GM21717 (cell line): ENCODE measurements at regions not wholly inside any gene's neighbourhood (a gene's known extent, or its start where the extent isn't known, plus 50 kb on each side); places are given as distances from the start of the nearest gene placed in this dataset.
"Not testable (repeated sequence)": the region's sequence is repeated elsewhere in the genome, so short reads cannot be mapped to it uniquely, and the experiment has no call there.

Experiments used
- ATAC-seq: cut with Tn5 transposase; IDR thresholded peaks from one replicate; pipeline ENCODE4 v1.9.1; 2021; ENCODE audit warnings: mild to moderate bottlenecking, moderate library complexity; ENCODE audit not compliant: unreplicated experiment

DNA sequence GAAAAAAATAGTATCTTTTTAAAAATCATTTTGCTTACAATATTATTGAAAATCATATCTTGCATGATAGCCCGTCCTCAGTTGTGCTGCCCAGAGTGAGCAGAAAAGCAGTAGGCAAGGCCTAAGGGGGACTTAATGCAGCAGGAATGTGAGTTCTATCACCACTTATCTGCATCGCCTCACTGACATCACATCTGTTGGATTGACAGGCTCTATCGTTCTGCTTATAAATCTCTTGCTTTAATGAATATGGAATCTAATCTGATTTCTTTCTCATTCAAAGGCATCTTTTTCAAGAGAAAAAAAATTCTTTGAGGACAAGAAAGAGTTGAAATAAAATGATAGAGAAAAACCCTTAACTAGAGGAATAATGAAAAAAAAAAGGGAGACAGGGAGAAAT lies 249.9 kb downstream of the PAPSS1 start:
- ATAC-seq, result no peak

DNA sequence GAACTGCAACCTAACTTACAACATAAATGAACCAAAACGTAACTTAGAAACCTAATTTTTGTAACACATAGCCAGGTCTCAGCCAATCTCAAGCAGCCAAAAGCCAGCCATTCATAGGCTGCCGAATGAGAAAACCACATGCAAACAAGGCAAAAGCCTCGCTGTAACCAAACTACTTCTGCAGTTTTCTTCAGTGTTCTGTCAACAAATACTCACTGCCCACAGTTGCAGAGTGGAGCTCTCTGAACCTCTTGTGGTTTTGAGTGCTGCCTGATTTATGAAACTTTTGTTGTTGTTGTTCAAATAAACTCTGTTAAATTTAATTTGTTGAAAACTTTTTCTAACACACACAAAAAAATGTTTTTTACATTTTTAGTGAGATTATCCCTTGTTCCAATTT lies 251.2 kb downstream of the PAPSS1 start:
- ATAC-seq, result no peak

DNA sequence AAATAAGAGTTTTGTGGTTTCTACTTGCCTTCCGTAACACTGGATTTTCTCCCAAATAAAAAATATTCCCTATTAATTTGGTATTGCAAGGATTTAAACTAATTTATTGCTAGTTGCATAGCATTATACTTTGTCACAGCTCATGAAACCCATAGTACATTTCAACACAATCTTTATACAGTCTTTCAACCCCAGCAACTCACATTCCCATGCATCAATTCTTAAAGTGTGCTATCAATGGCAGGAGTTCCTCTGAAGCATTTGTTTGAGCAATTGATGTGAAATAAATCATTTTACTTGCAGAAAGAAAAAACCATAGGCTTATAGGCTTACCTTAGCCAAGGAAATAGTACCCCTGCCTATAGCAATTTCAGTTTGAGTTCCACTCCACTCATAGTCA lies 251.9 kb downstream of the PAPSS1 start:
- no peak for ATAC-seq

DNA sequence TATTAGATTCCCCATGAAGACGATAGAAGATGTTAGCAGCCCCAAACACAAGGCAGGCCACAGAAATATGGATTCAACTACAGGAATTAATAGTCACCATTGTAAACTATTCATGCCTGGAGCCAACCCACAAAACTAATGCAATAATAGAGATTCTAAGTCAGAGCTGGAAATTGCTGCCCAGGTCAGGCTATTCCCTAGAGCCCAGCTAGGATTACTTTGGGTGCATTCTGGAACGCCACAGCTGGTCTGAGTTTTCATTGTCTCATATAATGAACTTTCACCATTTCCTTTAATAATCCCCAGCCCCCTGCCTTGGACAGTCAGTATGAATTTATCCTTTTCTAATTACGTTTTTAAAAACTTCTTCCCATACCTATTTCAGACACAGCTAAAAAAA lies 252.6 kb downstream of the PAPSS1 start:
- no peak for ATAC-seq

DNA sequence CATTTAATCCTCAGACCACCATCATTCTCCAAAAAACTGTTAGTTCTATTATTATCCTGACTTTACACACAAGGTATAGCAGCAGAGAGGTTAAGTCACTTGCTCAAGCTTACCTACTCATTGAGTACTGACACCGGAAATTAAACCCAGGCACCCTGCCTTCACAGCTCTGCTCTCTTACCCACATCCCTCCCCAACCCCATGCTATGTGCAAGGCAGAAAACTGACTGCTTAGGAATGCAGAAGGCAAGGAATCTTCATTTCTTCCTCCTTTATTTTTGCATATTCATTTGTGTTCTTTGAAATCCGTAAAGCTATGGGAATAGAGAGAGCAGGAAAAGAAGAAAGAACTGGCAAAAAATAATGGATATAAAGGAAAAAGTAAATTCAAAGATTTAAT lies 261.8 kb downstream of the PAPSS1 start:
- no peak for ATAC-seq

DNA sequence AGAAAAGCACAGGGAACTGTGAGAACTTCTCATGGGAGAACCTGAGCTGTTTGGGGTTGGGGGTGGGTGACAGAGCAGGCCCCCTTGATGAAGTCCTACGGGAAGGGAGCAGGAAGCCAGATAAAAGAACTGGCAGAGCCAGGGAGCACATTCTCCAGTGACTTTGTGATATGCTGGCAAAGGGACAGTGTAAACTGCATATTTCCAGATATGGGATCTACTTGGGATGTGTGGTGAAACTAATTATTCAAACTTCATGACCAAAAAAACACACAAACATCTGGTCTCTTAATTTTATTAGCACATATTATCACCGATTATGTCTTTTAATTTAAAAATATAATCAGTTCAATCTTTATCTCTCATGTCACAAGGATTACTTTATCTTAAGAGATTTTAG lies 266.0 kb downstream of the PAPSS1 start:
- ATAC-seq, result no peak

DNA sequence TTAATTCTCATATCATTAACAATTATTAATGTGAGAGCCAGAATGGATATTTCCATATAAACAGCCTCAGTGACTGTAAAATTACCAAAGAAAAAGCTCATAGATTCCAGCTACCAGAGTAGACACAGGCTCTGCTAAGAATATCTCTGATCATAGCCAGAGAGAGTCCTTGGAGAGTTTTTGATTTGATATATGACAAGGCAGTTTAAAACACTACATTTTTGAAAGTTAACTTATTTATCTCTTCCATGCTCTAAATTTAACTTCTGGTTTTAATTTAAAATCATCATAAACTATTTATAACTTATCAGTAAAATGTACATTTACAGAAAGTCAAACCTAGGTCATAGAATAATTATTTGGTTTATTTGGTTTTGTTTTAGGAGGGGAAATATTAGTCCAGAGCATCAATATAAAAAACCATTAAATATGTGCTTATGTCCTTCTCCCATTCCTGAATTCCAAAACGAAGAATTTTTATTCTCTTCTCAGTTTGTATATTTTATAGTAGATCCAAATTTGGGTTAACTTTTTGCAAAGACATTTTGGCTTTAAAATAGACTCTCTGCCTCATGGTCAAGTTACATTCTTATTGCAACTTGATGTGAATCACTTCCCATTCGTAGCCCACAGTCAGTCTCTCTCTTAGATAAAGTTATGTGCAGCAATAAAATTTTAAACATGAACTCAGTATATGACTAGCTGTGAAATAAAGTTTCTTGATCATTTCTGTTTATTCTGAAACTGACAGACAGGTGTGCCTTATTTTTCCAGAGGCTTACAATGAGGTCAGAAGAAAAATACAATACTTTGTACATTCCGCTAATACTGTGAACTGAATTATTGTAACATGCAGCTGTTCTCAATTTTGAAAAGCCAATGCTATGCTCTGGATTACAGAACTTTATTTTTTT lies 267.1 kb downstream of the PAPSS1 start:
- ATAC-seq, result no peak

DNA sequence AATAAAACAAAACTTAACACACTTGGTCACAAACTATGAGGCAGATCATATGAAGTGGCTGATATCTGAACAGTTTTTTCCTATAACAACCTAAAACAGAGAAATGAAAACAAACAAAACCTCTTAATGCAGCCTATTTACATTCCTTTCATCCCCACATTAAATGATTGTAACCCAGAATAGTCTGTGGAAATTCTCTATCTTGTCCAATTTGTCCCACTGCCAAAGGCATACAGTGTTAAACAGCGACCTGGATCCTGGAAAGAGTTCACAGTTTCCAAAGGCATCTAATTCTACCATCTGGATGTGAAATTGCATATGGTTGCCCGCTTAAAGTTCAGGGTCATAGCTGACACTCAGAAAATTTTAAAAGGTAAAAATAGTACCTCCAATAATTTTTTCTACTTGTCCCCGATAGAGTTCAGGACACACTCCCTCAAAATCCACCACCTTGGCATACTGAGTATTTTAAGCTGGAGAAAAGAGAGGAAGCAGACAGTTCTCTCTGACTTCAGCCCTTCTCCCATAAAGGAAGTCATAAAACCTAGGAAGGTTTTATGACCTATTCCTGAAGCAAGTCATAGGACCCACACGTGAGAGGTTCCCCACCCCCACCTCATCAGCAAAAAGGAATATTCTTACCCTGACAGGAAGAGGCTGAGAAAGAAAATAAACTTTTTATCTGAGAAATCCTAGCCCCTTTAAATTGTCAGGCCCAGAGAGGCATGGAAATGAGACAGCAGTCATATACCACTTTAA lies 270.2 kb downstream of the PAPSS1 start:
- ATAC-seq, result no peak

DNA sequence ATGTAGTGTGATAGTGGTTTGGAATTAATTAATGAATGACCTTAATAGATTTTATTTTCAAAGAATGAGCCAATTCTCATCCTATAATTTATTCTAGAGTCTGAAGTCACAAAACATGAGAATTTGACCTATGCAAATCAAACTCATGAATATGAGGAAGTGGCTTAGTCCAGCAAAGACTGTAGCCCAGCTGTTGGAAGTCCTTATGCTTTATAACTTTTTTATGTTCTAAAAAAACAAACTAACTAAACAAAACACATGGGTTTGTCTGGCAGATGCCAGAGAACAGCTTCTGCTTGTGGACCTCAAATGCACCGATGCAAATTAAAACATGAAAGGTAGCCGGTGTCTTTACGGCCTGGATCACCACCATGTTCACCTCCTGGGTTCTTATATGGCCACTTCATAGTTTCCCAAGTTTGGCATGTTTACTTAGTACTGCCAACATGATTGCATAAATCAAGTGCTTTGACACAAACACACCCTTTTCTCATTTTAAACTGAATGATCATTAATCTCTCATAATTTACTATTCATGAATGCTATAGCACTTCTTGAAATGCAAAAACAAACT lies 277.4 kb downstream of the PAPSS1 start:
- ATAC-seq, result no peak

DNA sequence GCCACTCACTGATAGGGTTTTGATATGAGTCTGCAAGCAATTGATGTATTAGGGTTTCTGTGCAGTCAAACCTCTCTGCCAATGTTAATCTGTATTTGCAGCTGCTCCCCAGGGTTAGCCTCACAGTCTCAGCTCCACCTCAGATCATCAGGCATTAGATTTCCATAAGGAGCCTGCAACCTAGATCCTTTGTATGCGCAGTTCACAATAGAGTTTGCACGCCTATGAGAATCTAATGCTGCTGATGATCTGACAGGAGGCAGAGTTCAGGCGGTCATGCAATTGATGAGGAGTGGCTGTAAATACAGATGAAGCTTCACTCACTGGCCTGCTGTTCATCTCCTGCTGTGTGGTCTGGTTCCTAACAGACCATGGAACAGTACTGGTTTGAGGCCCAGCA lies 280.6 kb downstream of the PAPSS1 start:
- no peak for ATAC-seq

DNA sequence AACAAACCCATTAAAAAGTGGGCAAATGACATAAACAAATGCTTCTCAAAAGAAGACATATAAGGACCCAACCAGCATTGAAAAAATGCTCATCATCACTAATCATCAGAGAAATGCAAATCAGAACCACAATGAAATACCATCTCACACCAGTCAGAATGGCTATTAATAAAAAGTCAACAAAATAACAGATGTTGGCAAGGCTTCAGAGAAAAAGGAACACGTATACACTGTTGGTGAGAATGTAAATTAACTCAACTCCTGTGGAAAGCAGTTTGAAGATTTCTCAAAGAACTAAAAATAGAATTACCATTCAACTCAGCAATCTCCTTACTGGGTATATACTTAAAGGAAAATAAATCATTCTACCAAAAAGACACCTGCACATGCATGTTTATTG lies 283.6 kb downstream of the PAPSS1 start:
- not testable (repeated sequence) for ATAC-seq

DNA sequence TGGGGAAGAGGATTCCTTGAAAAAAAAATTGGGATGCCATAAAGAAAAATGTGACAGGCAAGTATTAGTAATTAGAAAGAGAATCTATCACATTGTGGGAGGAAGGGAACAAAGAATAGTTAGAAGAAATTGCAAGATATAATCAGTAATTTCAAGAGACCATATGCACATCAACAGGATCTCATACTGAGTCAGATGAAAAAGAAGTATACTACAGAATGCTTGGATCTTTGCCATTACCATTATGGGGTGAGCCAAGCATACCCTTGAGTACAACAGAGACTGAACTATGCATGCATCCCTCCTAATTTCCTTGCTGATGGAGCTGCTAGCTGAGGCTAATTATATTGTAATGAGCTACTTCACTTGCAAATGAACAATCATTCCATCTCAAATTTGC lies 287.6 kb downstream of the PAPSS1 start:
- no peak for ATAC-seq

DNA sequence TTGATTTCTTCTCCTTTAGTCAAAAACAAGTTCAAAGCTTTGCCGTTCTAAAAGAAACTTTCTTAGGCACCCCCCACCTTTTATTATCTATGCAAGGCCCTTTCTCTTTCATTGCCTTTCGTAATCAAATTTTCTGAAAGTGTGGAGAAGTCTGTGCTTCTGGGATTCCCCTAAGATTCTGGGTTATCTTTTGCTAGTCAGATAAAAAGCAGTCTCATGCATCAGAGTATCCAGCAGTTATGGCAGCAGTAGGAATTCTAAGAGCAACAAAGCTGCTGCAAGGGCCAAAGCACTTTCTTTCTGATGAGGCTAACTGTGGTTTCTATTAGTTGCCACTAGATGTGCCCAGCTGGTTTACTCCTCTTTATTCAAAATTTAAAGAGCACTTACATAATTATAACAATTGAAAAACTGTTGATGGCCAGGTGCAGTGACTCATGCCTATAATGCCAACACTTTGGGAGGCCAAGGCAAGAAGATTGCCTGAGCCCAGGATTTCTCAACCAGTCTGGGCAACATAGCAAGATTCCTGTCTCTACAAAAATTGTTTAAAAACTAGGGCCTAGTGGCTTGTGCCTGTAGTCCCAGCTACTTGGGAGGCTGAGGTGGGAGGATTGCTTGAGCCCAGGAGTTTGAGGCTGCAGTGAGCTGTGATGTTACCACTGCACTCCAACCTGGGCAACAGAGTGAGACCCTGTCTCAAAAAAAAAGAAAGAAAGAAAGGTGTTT lies 296.2 kb downstream of the PAPSS1 start:
- ATAC-seq, result no peak

DNA sequence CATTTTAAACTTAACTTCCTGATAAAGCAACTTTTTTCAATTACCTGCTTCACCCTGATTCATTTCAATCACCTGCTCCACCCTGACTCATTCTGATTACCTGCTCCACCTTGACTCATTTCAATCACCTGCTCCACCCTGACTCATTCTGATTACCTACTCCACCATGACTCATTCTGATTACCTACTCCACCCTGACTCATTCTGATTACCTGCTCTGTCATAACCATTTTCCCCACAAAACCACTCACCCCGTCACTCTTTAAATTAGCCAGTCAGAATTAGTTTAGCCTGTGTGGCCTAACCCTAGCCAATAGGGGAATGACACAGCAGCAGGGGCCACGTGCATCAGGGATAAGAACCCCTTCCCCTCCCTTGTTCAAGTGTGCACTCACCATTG lies 300.5 kb downstream of the PAPSS1 start:
- not testable (repeated sequence) for ATAC-seq

DNA sequence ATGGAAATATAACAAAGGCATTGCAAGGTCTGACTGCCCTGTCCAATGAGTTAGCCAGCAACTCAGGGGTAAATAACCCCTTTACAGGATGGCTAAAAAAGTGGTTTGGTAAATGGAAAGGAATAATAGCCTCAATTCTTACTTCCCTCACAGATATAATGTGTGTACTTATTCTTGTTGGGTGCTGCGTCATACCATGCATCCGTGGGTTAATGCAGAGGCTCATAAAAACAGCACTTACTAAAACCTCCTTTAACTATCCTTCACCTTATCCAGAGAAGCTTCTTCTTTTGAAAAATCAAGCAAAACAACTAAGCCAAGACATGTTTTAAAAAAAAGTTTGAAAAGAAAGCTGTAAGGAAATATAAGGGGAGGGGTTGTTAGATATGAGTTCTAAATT lies 301.0 kb downstream of the PAPSS1 start:
- ATAC-seq, result no peak

DNA sequence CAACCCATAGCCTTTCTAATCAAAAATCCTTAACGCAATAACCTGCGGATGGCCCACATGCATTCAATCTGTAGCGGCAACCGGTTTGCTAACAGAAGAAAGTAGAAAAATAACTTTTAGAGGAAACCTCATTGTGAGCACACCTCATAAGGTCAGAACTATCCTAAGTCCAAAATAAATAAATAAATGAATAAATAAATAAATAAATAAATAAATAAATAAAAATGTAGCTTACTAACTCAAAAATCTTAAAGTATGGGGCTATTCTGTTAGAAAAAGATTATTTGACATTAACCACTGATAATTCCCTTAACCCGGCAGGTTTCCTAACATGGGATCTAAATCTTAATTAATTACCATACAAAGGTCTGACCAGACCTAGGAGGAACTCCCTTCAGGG lies 304.5 kb downstream of the PAPSS1 start:
- not testable (repeated sequence) for ATAC-seq

DNA sequence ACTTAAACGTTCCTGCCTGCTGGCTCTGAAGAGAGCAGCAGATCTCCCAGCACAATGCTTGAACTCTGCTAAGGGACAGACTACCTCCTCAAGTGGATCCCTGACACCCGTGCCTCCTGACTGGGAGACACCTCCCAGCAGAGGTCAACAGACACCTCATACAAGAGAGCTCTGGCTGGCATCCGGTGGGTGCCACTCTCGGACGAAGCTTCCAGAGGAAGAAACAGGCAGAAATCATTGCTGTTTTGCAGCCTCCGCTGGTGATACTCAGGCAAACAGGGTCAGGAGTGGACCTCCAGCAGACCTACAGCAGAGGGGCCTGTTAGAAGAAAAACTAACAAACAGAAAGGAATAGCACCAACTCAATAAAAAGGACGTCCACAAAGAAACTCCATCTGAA lies 310.2 kb downstream of the PAPSS1 start:
- ATAC-seq, result not testable (repeated sequence)

DNA sequence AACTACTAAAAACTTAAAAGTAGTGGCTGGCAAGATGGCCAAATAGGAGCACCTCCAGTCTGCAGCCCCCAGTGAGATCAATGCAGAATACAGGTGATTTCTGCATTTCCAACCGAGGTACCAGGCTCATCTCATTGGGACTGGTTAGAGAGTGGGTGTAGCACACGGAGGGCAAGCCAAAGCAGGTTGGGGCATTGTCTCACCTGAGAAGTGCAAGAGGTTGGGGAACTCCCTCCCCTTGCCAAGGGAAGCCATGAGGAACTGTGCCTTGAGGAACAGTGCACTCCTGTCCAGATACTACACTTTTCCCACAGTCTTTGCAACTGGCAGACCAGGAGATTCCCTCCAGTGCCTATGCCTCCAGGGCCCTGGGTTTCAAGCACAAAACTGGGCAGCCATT lies 311.1 kb downstream of the PAPSS1 start:
- ATAC-seq, result no peak

DNA sequence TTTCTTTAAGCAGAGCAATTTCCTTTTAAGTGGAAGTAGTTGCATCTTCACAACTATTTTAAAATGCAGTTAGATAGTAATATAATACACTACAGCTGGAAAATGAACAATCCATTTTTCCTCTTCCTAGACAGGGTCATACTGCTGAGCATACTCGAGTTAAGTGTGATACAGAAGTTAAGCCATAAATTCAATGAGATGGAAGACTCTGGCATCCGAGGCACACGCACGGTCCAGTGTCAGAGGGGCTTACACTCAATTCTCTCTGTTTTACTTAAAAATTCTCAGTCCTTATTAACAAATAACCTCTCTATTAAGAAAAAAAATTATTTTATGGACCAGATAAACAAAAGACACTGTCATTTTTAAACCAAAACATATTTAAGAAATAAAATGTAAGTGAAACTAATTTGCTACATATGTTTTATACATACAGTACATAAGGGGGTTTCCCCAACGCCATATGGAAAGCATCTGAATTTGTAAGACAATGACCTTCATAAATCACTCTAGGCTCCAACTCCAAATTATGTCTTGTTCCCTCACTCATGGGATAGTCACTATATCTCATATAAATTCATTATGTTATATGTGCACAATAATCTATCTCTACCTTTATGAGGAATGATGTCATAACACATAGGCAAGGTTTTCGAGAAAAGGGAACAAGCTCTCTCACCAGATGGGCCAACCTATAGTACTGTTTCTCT lies 315.3 kb downstream of the PAPSS1 start:
- no peak for ATAC-seq

DNA sequence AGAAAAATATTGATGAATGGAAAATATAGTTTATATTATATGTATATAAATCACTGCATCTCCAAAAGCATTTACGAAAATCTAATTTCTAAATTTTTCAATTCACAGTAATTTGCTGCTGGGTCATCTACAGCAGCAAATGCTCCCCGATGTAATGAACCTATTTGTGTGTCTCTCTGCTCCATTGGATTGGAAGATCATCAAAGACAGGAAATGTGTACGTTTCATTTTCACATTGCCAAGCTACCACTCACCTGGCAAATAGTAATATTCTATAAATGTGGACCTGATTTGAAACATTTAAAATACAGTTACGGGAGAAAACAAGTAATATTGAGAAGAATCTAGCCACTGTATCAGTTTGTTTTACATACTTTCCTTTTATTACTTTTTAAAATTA lies 317.7 kb downstream of the PAPSS1 start:
- no peak for ATAC-seq

DNA sequence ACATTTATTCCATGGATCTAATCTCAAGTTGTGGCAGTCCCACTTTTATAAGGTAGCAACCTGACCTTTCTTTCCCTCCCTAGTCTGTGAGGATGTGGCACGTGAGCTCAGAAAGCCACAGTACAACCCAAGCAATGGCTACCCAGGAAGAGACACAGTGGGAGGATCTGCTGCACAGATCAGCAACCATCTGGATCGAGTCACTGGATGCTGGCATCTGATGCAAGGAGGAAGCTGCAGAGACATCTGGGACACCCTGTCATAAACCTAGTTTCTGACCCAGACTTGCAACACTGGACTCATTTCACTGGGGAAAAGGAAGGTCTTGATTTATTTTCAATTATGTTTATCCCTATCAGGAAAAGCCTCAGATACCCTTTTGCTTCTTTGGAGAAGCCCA lies 327.1 kb downstream of the PAPSS1 start:
- ATAC-seq, result no peak
